ENCODE measurements at regions not wholly inside any gene's neighbourhood (a gene's known extent, or its start where the extent isn't known, plus 50 kb on each side); places are given as distances from the start of the nearest gene placed in this dataset.
"Not testable (repeated sequence)": the region's sequence is repeated elsewhere in the genome, so short reads cannot be mapped to it uniquely, and the experiment has no call there.

DNA sequence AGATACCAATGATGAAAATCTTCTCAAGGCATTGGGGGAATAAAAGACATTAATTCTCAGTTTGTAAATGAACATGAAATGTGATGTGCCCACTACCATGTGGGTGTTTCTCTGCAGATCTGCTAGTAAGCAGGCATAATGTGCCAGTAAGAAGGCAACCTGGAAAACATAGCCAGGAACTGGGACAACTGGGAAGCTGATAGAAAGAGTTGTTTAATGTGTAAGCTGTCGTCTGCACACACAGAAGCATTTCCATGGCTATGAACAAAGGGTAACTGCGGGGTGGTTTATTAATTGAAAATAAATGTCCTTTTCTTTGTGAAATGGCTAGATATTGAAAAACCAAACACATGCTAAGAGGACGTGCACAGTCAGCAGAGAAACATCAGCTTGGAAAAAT is 52.0 kb downstream of the ZC3H11B start:
- DNase-seq (ENCODE audit: low read depth in 2 of 2): no peak

DNA sequence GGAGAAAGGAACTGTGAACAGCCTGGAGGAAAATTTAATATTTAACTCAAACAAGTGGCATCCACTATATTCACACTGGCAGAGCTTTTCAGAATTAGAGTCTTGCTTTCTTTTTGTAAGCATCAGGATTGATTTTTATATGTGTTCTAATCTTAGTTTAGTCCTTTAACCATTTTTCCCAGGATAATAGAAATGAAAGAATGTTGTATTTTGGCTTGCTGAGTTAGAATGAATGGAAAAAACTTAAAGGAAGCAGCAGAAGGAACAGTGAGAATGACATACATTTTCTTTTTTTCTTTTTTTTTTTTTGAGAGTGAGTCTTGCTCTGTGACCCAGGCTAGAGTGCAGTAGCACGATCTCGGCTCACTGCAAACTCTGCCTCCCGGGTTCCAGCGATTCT is 53.0 kb downstream of the ZC3H11B start:
- DNase-seq (ENCODE audit: low read depth in 2 of 2): no peak

DNA sequence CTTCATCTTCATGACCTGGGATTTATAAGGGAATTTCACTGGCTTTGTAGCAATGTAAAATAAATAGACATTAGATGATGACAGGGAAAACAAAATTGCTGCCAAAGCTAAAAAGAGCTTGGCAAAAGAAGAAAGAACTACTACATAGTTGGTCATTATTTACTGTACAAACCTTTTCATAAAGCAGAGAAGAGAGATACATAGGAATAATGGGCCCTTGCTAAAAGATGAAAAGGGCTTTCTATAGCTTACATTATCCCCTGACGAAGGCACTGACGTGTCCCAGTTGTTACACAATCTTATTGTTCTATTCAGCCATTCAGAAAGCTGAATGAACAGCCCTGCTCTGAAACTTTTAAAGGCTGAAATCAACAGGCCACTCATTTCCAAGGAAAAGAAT is 57.1 kb downstream of the ZC3H11B start:
- no peak for DNase-seq (ENCODE audit: low read depth in 2 of 2)

DNA sequence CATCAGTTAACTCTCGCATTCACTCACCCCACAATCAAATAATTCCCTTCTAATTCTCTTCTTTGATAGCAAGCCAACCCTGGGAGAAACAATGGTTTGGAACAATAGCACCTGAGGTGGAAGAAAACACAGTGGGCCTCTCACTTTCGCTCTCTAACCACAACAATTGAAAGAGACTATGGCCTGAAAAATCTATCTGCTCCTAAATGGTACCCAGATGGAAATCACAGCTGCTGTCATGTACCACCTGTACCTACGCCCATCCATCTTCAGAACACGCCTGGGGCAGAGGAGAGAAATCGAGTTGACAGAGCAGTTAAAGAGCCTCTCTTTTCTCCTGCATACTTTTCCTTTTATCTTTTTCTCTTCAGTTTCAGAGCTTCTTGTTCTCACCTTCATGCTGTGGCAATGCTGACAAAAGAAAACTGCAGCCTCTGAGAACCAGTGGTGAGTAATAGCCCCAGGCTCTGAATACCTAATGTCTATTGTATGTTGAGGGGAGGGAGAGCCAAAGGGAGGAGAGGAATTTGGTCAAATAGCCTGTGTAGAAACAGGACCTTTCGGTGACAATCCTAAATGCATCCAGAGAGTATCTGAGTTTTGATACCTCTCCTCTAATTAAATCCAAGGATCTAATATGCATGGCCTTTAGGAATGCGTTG is 57.7 kb downstream of the ZC3H11B start:
- DNase-seq (ENCODE audit: low read depth in 2 of 2): no peak

DNA sequence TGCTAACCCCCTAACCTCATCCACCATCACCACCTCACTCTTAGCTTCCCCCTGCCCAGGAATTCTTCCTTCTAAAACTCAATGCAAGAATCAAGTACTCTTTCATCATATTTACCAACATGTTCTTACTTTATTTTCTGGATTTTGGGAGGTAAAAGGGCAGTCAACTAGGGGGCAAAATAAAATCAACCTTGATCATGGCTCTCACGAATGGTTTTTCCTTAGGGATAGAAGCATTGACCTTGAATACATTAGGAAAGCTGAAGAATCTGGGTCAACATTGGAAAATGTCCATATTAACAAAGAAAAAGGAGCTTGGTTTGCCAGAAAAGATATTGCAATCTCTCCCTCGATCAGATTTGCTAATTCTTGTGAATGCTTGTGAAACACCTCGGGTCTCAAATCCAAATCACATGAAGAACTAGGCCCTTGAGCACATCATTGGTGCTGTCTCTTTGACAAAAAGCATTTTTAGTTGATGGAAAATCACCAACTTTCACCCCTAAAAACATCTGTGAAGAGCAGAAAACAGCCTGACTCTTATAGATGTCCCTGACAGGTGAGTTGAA is 58.9 kb downstream of the ZC3H11B start:
- DNase-seq (ENCODE audit: low read depth in 2 of 2): no peak

DNA sequence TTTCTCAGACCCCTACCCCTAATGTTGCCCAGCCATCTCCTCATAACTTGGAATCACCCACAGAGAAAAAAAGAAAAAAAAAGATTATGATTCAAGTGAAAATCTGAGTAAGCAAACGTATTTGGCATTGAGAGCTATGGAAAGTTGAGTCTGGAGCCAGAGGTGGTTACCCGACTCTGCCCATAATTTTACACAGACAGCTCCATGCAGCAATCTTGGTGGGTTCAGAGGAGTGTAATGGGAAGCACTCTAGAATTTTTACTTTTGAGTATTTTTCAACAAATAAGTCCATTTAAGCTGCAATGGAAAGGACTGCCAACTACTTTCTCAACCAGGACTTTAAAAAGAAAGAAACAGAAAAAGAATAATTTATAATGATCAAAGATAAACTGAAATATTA is 62.7 kb downstream of the ZC3H11B start:
- DNase-seq (ENCODE audit: low read depth in 2 of 2): no peak

- DNase-seq (ENCODE audit: low read depth in 2 of 2): no peak
Measured at GRCh38 chr1:219549215-219549614, 63.7 kb downstream of the ZC3H11B start.

- no peak for DNase-seq (ENCODE audit: low read depth in 2 of 2)
Measured at GRCh38 chr1:219548386-219548785, 64.5 kb downstream of the ZC3H11B start.

DNA sequence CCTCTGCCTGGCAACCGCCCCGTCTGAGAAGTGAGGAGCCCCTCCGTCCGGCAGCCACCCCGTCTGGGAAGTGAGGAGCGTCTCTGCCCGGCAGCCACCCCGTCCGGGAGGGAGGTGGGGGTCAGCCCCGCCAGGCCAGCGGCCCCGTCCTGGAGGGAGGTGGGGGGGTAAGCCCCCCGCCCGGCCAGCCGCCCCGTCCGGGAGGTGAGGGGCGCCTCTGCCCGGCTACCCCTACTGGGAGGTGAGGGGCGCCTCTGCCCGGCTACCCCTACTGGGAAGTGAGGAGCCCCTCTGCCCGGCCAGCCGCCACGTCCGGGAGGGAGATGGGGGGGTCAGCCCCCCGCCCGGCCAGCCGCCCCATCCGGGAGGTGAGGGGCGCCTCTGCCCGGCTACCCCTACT is 67.1 kb downstream of the ZC3H11B start:
- not testable (repeated sequence) for DNase-seq (ENCODE audit: low read depth in 2 of 2)

- no peak for DNase-seq (ENCODE audit: low read depth in 2 of 2)
Measured at GRCh38 chr1:219544163-219544846, 68.6 kb downstream of the ZC3H11B start.

DNA sequence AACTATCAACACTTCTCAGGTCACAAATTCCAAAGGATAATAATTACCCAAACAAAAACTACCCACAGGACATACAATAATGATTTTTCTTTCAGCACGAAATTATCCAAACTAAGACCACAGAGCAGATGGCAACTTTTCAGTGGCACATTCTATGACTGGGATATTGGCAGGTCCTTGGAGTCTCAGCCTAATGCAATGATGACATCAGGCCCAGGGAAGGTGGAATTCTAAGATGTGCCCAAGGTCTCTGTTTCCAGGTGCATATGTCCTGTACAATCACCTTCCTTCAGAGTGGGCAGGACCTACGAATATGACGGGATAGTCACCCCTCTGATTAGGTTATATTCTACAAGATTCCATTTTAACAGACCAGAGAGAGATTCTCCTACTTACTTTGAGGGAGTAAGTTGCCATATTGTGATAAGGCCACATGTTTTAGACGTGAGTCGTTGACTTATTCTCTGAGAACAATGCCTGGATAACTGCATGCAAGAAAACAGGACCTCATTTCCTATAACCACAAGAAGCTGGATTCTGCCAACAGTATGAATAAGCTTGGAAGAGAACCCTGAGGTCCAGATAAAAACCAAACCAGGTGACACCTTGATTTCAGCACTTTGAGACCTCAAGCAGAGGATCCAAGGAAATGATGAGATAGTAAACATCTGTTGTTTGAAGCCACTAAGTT is 69.9 kb downstream of the ZC3H11B start:
- DNase-seq (ENCODE audit: low read depth in 2 of 2): no peak

GRCh38 chr1:219541946-219542345 is 71.0 kb downstream of the ZC3H11B start:
- no peak for DNase-seq (ENCODE audit: low read depth in 2 of 2)

- no peak for DNase-seq (ENCODE audit: low read depth in 2 of 2)
Measured at GRCh38 chr1:219539645-219540254, 73.2 kb downstream of the ZC3H11B start.

- no peak for DNase-seq (ENCODE audit: low read depth in 2 of 2)
Measured at GRCh38 chr1:219538886-219539285, 74.0 kb downstream of the ZC3H11B start.

- DNase-seq (ENCODE audit: low read depth in 2 of 2): no peak
Measured at GRCh38 chr1:219537223-219537631, 75.7 kb downstream of the ZC3H11B start.

DNA sequence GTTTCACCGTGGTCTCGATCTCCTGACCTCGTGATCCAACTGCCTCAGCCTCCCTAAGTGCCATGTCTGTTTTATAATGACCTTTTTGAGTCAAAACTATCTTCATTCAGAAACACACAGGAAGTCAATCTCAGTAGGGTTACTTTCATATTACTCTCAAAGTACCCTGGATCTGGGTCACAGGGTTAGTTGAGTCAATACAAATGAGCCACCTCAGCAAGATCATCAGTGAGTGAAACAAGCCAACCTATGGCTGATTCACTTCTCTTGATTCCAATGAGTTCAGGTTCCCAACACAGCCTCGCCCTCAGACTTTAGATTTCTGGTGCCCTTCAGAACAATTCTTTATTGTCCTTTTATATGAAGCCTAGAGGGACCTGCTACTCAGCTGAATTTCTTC is 76.9 kb downstream of the ZC3H11B start:
- no peak for DNase-seq (ENCODE audit: low read depth in 2 of 2)

DNA sequence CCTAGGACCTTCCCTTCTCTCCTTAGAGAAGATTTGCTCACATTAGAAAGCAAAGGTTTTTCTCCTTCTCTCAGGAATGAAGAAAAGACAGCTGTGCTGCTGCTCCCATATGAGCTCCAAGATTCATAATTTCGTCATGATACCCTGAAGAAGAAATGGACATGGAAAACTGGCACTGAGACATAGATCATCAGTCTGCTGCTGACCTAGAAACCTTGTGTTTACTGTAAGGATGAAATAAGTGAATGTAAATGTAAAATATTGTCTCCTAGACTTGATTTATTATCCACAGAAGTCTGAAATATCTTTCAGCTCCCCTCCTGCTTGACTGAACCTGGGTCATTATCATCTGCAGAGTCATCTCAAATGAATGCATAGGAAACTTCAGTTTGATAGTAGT is 77.9 kb downstream of the ZC3H11B start:
- DNase-seq (ENCODE audit: low read depth in 2 of 2): no peak

- DNase-seq (ENCODE audit: low read depth in 2 of 2): no peak
Measured at GRCh38 chr1:219533280-219533679, 79.6 kb downstream of the ZC3H11B start.

- DNase-seq (ENCODE audit: low read depth in 2 of 2): no peak
Measured at GRCh38 chr1:219529116-219529515, 83.8 kb downstream of the ZC3H11B start.

GRCh38 chr1:219528633-219529032 is 84.3 kb downstream of the ZC3H11B start:
- no peak for DNase-seq (ENCODE audit: low read depth in 2 of 2)

- no peak for DNase-seq (ENCODE audit: low read depth in 2 of 2)
Measured at GRCh38 chr1:219527994-219528393, 84.9 kb downstream of the ZC3H11B start.

DNA sequence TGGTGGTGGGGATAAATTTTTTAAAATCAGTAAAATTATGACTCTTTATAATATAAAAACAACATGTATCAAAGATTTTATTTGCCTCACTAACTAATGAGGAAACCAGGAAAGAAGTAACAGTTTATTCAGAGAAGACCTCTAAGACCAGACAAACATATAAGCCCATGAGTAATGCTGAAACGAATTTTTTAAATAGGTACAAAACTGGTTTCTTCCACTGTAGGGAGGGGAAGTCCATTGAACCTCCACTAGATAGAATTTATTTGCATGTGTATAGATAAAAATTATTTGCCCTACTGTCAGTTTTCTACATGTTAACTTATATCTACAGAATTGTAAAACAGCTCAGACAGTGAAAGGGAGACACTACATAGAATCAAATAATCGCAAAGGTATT is 86.8 kb downstream of the ZC3H11B start:
- DNase-seq (ENCODE audit: low read depth in 2 of 2): no peak
